ENCODE measurements at regions not wholly inside any gene's neighbourhood (a gene's known extent, or its start where the extent isn't known, plus 50 kb on each side); places are given as distances from the start of the nearest gene placed in this dataset.

- TF ChIP-seq CTCF (IDR thresholded peaks at IDR 0.05), result no peak
- TF ChIP-seq POLR2A (IDR thresholded peaks at IDR 0.05), result no peak
- TF ChIP-seq POLR2AphosphoS5 (IDR thresholded peaks at IDR 0.05), result no peak
Measured at GRCh38 chr3:159911664-159912037, 77.0 kb upstream of the IL12A start.

Data from gastroesophageal sphincter (tissue), 3 donors.